Activated T-cell treated with anti-CD3 and anti-CD28 coated beads for 1 hour (primary cell): ENCODE measurements at regions not wholly inside any gene's neighbourhood (a gene's known extent, or its start where the extent isn't known, plus 50 kb on each side); places are given as distances from the start of the nearest gene placed in this dataset.

Experiments used
- DNase-seq: peaks from one replicate; pipeline ENCODE4 v3.0.0-alpha.2; 2020; ENCODE audit warnings: low read depth

DNA sequence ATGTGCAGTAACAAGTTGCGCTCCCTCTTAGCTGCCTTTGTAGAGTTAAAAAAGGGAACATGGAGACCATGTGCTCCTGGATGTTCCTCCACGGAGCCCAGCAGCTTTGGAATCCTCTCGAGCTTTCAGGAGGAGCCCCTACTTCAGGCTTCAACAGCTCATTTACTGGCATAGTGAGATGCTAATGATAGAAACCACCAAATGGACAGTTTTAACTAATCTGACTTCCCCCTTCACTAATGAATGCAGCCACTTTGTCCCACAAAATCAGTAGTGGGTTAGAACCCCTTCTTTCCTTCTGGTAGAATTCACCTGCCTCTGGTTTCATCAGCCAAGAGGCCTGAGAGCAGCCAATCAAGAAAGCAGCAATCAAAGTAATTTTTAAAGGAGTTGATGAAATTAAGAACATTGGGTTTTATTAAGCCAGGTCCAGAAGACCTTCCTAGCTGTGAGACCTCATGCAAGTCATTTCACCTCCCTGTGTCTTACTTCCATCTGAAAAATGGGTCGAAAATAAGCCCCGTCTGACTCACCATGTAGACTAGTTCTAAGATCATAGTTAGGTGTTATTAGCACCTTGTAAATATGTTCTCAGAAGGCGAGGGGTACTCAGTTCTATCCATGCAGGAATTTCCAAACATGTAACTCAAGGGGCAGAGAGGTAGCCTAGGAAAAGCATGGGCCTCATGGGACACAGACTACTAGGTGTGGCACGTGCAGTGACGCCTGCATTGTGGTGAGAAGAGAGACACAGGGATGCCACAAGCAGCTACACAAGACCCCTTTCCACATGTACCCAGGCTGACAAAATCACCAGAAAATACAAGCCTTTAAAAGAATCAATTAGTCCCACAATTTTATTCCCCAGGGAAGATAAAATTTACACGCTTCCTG is 179.7 kb upstream of the LPP start:
- DNase-seq: no peak

DNA sequence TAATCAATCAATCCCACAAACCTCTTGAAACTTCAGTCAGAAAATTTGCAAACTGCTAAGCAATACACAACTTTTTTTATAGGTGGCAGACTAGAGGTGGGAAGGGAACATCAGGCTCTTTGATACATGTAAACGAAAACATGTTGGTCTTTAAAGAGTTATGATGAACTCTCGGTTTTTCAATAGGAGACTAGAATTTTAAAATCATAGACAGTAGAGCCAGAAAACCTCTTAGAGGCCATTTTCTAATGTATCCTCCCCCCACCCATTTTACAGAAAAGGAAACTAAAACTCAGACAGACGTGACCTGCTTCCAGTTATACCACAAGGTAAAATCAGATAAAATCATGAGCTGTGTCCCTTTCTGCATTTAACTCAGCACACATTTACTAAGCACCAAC is 179.1 kb upstream of the LPP start:
- DNase-seq: no peak

DNA sequence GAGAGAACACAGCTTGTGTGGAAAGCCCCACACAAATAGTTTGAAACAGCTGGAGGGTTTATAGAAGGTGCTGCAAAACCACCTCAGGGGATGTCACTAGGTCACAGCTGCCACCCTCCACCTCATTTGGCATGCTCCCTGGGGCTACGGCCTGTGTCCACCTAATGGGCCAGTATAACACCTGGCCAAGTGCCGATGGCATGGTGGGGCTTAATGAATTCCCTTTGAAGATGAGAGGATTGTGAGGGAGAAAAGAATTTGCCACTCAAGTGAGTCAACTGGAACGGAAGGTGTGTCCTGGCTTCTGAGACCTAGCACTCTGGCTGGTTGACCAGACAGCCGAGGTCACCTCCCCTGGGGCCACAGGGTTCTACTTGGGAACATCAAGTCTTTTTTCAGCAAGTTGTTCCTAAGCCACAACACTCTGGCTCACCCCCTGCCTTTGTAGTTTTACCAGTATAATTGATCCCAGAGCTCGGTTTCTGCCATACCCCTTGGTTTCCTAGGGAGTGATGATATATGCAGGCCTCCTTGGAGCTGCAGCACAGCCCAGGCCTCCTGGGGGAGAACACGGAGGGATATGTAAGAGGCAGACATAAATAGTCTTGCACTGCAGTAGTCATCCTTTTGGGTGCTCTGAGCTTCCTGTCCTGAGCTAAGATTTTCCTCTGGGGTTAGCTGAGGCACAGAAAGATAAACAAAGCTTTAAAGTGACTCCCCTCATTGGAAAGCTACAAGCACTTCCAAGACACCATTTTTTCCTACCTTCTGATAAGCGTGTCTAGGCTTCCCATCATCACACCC is 178.2 kb upstream of the LPP start:
- DNase-seq: no peak

DNA sequence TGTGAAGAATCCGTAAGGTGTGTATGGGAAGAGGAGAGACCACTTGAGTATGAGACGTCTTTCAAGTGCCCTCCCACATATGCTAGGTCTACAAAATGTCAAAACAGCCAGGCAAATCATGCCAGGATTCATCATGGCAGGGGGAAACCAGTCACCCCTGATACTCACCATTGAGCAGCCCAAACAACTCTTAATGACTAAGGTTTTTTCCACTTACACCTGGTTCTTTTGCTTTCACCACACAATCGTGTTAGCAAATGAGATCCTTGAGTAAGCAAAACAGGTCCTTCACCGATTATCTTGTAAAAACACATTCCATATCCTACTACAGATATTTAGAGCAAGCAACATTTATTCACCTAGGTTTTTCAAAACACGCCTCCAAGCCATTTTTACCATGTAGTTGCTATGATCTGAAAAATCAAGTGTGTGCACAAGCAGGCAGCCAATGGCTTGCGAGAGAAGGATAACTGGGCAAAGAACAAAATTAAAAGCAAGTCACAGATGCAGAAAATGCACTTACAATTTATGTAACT is 177.5 kb upstream of the LPP start:
- DNase-seq: no peak

DNA sequence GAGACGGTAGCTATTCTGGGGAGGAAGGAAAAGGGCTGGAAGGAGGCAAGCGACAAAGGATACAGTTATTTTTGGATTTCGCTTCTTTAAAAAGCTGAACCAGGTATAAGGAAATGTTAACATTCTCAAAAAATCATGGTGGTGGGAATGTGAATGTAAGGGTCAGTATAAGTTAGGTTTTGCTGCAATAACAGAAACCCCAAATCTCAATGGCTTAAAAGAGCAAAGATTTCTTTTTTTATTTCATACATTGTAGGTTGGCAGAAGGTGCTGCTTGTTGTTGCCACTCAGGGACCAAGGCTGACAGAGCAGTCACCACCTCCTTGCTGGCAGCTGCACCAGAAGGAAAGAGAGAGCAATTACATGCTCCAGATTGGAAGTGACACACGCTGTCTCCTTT is 176.3 kb upstream of the LPP start:
- DNase-seq: no peak

DNA sequence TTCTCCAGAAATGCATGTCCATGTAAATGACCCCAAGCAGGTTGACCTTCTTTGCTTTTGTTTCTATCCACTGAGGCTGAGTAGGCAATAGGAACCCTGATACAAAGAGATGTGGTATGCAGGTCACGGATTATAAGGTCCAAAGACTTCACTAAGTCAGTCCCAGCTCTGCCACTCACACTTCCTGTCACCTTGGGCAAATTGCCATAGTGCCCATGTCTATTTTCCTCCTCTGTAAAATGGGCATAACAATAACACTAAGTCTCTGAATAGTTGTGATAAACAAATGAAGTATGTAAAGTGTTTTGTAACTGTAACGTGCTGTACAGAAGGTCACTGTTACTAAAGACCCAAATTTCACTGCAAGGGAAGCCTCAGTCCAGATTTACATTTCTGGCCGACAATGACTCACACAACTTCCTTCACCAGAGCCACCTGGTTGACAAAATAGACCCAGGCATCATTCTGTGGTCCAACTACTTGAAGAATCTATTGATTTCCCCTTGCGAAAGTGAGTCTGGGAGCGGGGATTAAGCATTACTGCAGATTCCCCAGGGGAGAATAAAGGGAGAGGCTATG is 175.4 kb upstream of the LPP start:
- DNase-seq: no peak

DNA sequence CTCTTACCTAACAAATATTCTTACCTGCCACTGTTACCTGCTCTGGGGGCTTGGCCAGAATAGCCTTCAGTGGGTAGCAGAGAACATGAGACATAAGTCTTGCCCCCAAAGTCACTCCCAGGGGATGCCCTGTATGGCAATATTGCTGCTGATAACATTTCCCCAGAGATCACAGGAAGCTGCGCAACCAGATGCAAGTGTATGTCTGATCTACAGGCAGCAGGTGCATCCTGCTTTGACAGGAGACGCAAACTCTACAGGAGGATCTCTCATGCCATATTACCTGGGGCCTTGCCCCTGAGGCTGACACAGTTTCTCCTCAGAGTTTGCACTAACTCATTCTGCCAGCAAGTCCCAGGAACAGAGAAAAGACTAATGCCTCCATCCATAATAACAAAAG is 174.4 kb upstream of the LPP start:
- no peak for DNase-seq

DNA sequence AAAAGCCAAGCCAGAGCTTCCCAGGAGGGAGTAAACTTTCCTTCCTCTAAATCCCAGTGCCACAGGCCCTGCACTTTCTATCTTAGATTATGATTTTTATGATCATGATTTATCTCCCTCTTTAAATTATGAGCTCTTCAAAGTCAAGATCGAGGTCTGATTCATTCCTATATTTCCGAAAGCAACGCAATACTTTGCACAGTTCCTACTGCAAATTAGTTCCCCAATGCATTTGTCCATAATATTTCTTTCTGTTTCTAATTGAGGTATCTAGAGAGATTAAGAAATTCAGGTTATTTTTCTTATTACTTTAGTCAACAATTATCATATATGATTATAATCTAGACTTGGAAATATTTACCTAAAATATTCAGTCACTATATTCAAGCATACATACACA is 173.1 kb upstream of the LPP start:
- no peak for DNase-seq

DNA sequence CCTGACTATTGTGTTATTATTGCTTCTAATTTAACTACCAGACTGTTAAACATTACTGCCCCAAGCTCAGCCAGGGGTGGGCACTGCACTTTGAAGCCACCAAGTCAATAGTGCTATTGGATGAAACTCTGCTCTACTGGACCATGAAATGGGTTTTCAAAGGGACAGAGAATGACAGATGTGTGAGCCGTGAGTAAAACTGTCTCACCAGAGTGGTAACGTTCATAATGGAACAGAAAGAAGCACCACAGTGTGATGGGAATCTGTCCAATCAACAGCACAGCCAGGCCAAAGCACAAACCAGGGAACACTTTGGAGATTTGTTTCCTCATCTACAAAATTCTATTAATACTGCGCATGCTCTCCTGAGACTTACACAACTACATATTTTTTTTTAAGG is 171.8 kb upstream of the LPP start:
- DNase-seq: no peak

DNA sequence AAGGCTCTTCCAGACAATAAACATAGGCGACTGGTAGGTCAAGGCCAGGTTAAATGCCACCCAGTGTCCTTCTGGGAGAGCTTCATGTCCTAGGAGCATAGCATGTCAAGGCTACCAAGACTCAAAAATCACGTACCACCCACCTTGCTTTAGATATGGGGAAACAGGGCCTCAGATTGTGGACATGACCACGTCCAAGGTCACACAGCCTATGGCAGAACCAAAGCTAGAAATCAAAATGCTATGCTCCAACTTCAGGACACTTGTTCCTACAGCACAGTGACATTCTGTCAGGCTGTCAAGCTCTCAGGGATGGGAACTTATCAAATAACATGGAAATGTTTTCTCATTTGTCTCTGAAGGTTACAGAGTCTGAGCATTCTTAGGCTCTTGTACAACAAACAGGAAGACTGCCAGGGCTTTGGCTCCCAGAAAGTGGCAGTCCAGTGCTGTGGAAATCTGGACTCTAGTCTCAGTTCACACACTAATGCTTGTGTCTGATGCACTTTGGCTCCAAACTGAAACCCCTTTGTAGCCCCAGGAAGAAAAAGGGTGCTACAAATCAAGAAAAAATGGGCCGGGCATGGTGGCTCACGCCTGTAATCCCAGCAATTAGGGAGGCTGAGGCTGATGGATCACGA is 170.4 kb upstream of the LPP start:
- DNase-seq: no peak

DNA sequence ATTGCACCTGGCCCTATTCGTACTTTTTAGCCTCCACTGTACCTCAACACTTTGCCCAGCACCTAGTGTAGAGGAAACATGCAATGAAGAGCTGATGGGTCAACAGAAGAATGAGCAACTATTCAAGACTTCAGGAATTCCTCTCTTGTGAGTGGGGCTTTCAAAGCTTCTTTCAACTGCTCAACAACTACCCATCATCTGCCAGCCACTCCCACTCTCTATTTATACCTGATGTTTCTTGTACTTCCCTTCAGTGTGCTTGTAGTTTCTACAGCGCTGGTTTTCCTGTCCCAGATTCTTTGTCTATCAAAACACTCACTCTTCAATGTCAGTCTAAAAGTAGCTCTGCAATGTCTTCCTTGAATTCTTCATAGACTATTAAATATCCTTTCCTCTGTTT is 168.3 kb upstream of the LPP start:
- no peak for DNase-seq

DNA sequence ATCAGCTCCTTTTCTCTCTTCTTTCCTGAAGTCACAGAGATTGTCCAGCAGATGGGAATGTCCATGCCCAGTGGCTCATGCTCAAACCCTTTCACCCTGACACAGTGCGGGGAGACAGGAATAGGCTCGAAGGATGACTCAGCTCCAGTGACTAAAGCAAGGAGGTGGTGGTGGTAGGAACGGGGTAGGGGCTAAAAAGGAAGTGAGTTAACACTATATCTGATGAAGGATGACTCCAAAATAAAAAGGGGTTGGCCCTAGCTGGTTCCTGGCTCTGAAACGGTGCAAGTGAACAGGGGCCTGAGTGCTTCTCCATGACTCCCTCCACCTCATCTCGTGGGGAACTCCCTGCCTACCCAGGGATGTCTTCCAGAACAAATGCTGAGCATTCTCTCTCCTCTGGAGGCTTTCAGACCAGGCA is 167.4 kb upstream of the LPP start:
- DNase-seq: no peak

DNA sequence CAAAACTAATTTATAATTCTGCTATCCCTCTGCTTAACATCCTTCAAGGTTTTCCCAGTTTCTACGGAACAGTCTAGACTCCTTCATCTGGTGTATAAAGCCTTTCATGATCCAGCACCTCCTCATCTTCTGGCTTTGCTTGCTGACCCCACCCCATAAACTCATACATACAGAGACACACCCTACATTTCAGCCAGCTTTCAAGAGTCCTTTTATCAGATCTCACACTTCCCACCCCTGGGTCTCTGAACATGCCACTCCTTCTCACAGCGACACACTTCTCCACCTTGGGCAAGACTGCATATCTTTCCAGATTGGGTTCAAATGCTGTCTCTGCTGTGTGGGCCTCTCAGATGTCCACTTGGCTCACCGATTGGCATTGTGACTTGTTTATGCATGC is 166.8 kb upstream of the LPP start:
- DNase-seq: no peak

DNA sequence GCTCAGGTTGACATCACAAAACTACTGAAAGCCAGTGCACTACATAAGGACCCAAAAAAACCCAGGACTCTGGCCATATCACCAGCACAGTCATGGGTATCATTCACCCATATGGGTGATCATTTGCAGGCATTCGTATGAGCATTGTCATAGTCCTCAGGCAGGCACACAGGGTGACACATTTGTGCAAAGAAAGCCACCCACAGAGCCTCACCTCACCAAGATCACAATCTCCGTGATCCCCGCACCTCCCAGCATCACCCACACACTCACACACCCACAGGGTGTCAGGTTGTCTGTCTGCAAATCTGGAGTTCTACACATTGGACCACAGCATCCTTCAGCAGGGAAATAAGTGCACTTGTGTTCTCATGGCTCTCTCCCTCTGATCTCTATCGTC is 166.0 kb upstream of the LPP start:
- DNase-seq: no peak

DNA sequence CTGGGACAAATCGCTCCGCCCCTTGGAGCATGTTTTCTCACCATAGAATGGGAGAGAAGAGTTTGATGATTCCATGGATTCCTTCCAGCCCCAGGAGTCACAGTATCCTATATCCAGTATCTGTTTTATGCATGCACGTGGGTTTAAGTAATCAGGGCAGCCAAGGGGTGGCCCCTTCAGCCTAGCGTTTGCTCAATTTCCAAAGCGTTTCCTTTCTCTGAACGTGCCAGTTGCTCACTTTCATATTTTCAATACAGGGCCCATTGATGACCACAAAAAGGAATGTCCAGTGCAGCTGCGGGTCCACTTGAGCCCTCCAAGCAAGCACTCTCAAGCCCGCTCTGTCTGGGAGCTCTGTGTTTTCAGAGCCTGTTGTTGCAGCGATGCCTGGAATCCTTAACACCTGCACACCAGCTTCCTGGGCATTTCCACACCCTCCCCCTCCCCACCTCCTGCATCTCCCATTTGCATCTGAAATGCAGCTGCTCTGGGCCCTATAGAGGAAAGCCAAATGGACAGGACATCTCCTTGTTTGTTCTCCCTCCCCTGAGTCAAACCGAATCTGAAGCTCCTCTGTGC is 164.3 kb upstream of the LPP start:
- DNase-seq: no peak

DNA sequence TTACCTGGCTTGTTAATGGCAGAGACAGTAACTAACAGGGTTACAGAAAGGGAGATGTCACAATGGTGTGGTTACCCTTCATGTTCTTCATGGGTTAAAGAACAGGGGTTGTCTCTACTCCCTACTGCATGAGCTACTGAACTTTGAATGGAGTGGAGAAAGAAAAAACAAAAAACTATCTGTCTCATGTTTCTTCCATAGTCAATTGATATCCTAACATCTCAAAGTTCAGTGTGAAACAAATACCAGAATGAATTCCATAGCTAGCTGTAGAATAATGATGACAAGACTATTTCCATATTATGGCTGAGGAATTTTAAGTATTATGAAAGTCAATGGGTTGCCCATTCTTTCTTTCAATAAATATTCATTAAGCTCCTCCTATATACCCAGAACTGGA is 161.3 kb upstream of the LPP start:
- no peak for DNase-seq

DNA sequence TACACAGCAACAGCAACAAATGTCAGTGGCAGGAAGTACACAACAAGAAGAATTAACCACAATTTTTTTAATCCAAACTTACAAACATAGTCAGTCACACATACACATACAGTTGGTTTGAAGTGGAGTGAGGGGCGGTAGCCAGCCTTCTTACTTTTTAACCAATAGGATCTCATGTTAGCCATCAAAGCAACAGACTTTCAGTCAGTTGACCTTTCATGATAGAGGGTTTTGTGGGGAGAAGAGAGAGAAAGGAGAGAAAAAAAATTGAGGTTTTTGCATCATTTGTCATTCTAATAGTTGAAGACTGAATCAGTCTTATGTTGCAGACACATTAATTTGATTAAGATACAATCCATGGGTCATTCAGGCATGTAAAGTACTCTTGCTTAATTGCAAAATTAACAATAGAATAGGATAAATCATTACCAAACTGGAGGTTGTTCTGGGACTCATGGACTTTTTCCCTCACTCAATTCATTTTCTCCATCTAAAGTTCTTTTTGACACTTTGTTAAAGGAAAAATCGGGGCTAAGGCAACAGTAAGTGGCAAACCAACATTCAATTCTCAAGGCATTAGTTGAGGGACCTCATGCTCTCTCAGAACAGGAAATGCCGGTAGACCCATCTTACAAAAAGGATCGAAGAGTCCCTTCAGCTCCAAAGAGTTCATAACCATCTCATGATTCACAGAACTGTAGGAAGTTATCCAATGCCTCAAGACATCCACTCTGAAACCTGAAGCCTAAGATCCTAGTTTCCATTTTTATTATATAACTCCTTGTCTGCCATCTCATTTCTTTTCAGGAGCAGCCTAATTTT is 159.5 kb upstream of the LPP start:
- DNase-seq: no peak

DNA sequence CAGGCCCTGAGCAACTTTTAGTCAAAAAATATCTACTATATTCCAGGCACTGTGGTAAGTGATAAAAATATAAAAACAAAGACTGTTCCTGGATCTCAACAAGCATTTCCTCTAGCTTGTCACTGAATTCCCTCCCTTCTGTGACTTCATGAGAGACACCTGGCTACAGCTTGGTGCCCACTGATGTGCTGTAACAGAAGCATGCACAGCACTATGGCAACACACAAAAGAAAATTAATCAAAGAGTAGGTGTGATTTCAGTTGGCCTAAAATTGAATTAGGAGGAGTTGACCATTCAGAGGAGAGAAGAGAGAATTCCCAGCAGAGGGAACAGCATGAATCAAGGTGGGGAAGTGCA is 158.9 kb upstream of the LPP start:
- no peak for DNase-seq

DNA sequence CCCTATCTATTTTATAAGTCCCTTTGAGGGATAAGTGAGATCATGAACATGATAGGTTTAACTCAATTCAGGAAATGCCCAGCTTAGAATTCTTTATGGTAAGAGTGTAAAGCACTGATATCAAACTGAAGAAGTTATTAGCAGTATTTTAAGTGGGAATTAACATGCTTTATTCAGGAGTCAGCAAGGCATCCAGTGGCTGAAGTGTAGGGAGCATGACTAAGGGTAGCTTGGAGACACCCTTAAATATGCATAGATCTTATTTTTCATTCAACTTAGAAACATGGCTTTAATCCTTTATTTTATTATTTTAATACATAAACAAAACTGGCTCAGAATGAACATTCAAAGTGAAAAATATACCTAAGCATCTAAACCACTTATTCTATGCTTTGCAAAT is 158.3 kb upstream of the LPP start:
- no peak for DNase-seq

DNA sequence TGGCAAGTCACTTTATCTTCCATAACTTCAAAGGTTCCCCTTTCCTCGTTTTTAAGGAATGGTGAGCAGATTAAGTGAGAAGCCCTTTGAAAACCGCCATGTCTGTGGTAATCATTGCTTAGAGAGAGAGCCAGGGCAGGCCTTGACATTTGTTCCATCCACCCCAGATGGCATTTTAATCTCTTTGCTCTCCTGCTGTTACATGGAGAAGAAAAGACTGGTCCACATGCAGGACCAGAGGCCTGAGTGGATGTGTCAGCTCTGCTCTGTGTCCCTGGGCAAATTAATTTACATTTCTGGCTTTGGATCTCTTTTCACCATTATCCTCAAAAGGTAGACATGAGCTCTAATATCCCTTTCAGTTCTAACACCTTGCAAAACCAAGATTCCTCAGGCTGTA is 157.3 kb upstream of the LPP start:
- DNase-seq: no peak

DNA sequence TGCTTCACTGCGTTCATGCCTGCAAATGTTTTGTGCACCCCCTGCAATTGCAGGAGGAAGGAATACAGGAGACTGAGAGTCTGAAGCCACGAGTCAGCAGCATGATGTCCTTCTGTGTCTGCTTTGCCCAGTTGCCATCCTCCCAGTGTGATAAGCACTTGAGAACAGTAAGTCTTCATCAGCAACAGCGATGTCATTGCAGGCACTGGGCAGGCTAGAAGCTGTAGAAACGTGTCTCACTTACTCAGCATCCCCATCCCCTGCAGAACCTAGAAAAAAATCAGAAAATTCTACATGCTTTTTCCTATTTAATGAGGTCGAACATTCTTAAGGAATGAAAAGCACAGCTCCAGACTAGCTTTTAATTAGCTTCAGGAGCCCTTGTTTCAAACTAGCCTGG is 156.5 kb upstream of the LPP start:
- DNase-seq: no peak
